ENCODE measurements at regions not wholly inside any gene's neighbourhood (a gene's known extent, or its start where the extent isn't known, plus 50 kb on each side); places are given as distances from the start of the nearest gene placed in this dataset.

DNA sequence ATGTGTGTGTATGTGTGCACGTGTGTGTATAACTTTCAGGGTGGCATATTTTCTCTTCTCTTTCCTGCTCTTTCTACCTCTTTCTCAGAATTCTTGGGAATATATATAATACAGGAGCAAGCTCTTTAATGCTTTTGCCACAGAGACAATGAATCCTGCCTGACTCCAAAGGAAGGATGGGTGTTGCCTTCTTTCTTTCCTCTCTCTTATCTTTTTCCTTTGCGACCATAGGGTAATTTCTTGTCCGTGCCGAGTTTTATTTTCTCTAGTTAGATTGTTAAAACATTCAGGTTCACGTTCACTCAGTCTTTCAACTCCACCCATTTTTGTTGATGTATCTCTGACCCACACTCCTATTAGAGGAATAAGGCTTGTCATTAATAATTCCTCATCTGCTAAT is 129.0 kb upstream of the C1orf21 start:
- WGBS (ENCODE audit: missing lambda C conversion rate), result 31% methylated on average over 5 of the region's 5 CpGs
- no peak overlapping the region for H3K4me3 ChIP-seq
- CTCF ChIA-PET, result no interaction called here
- DNase-seq (ENCODE audit: low read depth in 1 of 2, low spot score in 1 of 2) (no peak), FAIRE-seq (no peak), ATAC-seq (no peak)
- POLR2A ChIA-PET, result no interaction called here
- no peak overlapping the region for H3K27ac ChIP-seq
- TF ChIP-seq ZC3H11A (IDR thresholded peaks at IDR 0.05) (no peak), CEBPB (IDR thresholded peaks at IDR 0.05) (no peak), RCOR1 (IDR thresholded peaks at IDR 0.05; ENCODE audit: low read depth, low read length) (no peak), CHD4 (IDR thresholded peaks at IDR 0.05; ENCODE audit: borderline replicate concordance) (no peak), SMC3 (IDR thresholded peaks at IDR 0.05) (no peak)
- TF ChIP-seq, protein P1, sequence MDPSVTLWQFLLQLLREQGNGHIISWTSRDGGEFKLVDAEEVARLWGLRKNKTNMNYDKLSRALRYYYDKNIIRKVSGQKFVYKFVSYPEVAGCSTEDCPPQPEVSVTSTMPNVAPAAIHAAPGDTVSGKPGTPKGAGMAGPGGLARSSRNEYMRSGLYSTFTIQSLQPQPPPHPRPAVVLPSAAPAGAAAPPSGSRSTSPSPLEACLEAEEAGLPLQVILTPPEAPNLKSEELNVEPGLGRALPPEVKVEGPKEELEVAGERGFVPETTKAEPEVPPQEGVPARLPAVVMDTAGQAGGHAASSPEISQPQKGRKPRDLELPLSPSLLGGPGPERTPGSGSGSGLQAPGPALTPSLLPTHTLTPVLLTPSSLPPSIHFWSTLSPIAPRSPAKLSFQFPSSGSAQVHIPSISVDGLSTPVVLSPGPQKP (IDR thresholded peaks at IDR 0.05; ENCODE audit: low read depth, low read length), result no peak
- H3K4me2 ChIP-seq, result no peak overlapping the region
- H3K9me3 ChIP-seq, result no peaks in the 10 kb centered on the region
- no peaks in the 10 kb centered on the region for H3K4me1 ChIP-seq

DNA sequence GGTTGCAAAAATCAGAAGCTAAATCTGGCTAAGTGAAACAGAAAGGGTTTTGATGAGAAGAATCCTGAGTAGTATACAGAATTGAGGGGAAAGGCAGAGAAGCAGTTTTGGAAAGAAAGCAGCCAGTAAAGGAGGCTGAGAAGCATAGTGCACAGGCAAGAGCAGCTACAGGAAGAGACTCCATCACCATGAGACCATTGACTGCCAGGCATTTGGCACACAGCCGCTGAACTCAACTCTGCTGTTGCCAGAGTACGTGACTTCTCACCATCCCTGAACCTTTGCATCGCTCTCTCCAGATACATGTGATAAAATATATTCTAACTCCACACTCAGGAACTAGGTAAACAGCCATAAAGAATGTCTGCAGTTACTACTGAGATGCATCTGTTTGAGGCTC is 128.3 kb upstream of the C1orf21 start:
- WGBS (ENCODE audit: missing lambda C conversion rate), result 56% methylated on average over 3 of the region's 3 CpGs
- ChIA-PET CTCF (no interaction called here), POLR2A (no interaction called here)
- no peak overlapping the region for H3K4me2 ChIP-seq
- H3K9me3 ChIP-seq, result no peaks in the 10 kb centered on the region
- TF ChIP-seq HOXB13 (CRISPR knock-in tag; IDR thresholded peaks at IDR 0.05; ENCODE audit: low read depth) (no peak), HOXA7 (CRISPR knock-in tag; IDR thresholded peaks at IDR 0.05) (no peak), SMC3 (IDR thresholded peaks at IDR 0.05) (no peak), RCOR1 (IDR thresholded peaks at IDR 0.05; ENCODE audit: low read depth, low read length) (no peak), EHF (CRISPR knock-in tag; IDR thresholded peaks at IDR 0.05) (no peak), HDAC2 (IDR thresholded peaks at IDR 0.05) (no peak), SREBF2 (IDR thresholded peaks at IDR 0.05) (no peak)
- TF ChIP-seq, protein P2, sequence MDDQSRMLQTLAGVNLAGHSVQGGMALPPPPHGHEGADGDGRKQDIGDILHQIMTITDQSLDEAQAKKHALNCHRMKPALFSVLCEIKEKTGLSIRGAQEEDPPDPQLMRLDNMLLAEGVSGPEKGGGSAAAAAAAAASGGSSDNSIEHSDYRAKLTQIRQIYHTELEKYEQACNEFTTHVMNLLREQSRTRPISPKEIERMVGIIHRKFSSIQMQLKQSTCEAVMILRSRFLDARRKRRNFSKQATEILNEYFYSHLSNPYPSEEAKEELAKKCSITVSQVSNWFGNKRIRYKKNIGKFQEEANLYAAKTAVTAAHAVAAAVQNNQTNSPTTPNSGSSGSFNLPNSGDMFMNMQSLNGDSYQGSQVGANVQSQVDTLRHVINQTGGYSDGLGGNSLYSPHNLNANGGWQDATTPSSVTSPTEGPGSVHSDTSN (IDR thresholded peaks at IDR 0.05), result no peak
- TF ChIP-seq, protein P3, sequence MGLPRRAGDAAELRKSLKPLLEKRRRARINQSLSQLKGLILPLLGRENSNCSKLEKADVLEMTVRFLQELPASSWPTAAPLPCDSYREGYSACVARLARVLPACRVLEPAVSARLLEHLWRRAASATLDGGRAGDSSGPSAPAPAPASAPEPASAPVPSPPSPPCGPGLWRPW (IDR thresholded peaks at IDR 0.05), result no peak
- H3K27ac ChIP-seq, result no peak overlapping the region
- H3K4me1 ChIP-seq, result no peaks in the 10 kb centered on the region
- no peak for ATAC-seq
- no peak for DNase-seq (ENCODE audit: low read depth in 1 of 2, low spot score in 1 of 2)
- no peak overlapping the region for H3K4me3 ChIP-seq
- FAIRE-seq, result no peak

DNA sequence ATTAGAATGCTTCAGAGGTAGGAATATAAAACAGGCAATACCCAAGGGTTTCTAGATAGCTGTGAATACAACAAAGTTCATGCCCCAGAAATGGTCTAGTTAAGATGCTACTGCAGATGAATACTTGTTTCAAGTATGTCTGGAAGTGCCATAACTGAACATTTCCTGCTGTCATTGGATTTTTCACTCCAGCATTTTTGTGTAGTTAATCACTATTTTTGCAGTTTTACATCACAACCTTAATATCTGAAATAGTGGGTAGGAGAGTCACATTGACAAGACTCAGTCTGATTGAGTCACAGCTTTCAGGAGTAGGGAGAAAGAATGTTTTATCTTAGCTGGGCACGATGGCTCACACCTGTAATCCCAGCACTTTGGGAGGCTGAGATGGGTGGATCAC is 126.4 kb upstream of the C1orf21 start:
- FAIRE-seq (no peak), ATAC-seq (no peak), DNase-seq (ENCODE audit: low read depth in 1 of 2, low spot score in 1 of 2) (no peak)
- POLR2A ChIA-PET, result no interaction called here
- TF ChIP-seq POLR2AphosphoS2 (conservative IDR thresholded peaks at IDR 0.05; ENCODE audit: low read length) (no peak), ZFP36 (IDR thresholded peaks at IDR 0.05; ENCODE audit: borderline replicate concordance, partially characterized antibody) (no peak), JUN (IDR thresholded peaks at IDR 0.05) (no peak), MAZ (IDR thresholded peaks at IDR 0.05; ENCODE audit: borderline replicate concordance, low read depth, low read length) (no peak), CHD2 (IDR thresholded peaks at IDR 0.05; ENCODE audit: low read length, partially characterized antibody) (no peak), ZC3H11A (IDR thresholded peaks at IDR 0.05) (no peak), FOSL2 (IDR thresholded peaks at IDR 0.05) (no peak), FOSL2 (CRISPR knock-in tag; IDR thresholded peaks at IDR 0.05) (no peak), PHF8 (IDR thresholded peaks at IDR 0.05; ENCODE audit: borderline replicate concordance, low read depth) (no peak), JUNB (IDR thresholded peaks at IDR 0.05) (no peak), BHLHE40 (IDR thresholded peaks at IDR 0.05; ENCODE audit: low read depth, low read length) (no peak), CEBPB (IDR thresholded peaks at IDR 0.05) (no peak), EP300 (IDR thresholded peaks at IDR 0.05) (no peak), EHF (CRISPR knock-in tag; IDR thresholded peaks at IDR 0.05) (no peak), FOSB (CRISPR knock-in tag; IDR thresholded peaks at IDR 0.05) (no peak), HDAC2 (IDR thresholded peaks at IDR 0.05) (no peak)
- TF ChIP-seq, protein P4, sequence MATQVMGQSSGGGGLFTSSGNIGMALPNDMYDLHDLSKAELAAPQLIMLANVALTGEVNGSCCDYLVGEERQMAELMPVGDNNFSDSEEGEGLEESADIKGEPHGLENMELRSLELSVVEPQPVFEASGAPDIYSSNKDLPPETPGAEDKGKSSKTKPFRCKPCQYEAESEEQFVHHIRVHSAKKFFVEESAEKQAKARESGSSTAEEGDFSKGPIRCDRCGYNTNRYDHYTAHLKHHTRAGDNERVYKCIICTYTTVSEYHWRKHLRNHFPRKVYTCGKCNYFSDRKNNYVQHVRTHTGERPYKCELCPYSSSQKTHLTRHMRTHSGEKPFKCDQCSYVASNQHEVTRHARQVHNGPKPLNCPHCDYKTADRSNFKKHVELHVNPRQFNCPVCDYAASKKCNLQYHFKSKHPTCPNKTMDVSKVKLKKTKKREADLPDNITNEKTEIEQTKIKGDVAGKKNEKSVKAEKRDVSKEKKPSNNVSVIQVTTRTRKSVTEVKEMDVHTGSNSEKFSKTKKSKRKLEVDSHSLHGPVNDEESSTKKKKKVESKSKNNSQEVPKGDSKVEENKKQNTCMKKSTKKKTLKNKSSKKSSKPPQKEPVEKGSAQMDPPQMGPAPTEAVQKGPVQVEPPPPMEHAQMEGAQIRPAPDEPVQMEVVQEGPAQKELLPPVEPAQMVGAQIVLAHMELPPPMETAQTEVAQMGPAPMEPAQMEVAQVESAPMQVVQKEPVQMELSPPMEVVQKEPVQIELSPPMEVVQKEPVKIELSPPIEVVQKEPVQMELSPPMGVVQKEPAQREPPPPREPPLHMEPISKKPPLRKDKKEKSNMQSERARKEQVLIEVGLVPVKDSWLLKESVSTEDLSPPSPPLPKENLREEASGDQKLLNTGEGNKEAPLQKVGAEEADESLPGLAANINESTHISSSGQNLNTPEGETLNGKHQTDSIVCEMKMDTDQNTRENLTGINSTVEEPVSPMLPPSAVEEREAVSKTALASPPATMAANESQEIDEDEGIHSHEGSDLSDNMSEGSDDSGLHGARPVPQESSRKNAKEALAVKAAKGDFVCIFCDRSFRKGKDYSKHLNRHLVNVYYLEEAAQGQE (IDR thresholded peaks at IDR 0.05), result no peak
- TF ChIP-seq, protein P2 (IDR thresholded peaks at IDR 0.05), result no peak
- TF ChIP-seq, protein P5, sequence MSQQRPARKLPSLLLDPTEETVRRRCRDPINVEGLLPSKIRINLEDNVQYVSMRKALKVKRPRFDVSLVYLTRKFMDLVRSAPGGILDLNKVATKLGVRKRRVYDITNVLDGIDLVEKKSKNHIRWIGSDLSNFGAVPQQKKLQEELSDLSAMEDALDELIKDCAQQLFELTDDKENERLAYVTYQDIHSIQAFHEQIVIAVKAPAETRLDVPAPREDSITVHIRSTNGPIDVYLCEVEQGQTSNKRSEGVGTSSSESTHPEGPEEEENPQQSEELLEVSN (IDR thresholded peaks at IDR 0.05; ENCODE audit: borderline replicate concordance, low read depth), result no peak
- CTCF ChIA-PET, result interaction anchor here (1.0 kb wide), 1 partner anchor 112 kb away, joined by 3 read pairs; no protein-coding TSS in a partner anchor
- H3K4me3 ChIP-seq, result no peak overlapping the region
- H3K4me1 ChIP-seq, result no peaks in the 10 kb centered on the region
- no peaks in the 10 kb centered on the region for H3K9me3 ChIP-seq
- no peak overlapping the region for H3K4me2 ChIP-seq
- WGBS (ENCODE audit: missing lambda C conversion rate), result 8% methylated on average over 1 of the region's 1 CpG
- H3K27ac ChIP-seq, result no peak overlapping the region

All from A549 (cell line).